Brain microvascular endothelial cell (primary cell): ENCODE measurements at regions not wholly inside any gene's neighbourhood (a gene's known extent, or its start where the extent isn't known, plus 50 kb on each side); places are given as distances from the start of the nearest gene placed in this dataset.

ENCODE experiments used
- DNase-seq: peaks from one replicate; pipeline ENCODE4 v3.0.0-alpha.2; 2020
- H3K27ac ChIP-seq: fragments of 250-450 bp; sonication (Bioruptor Pico); 2 replicates; pipeline ENCODE4 v1.5.1; 2020; ENCODE audit warnings: mild to moderate bottlenecking, moderate library complexity
- H3K27me3 ChIP-seq: fragments of 250-450 bp; sonication (Bioruptor Pico); replicated peaks from 2 replicates; pipeline ENCODE4 v1.5.1; 2020; ENCODE audit warnings: mild to moderate bottlenecking
- H3K36me3 ChIP-seq: fragments of 250-450 bp; sonication (Bioruptor Pico); replicated peaks from 2 replicates; pipeline ENCODE4 v1.5.1; 2020; ENCODE audit warnings: mild to moderate bottlenecking
- H3K4me3 ChIP-seq: 2 replicates; pipeline ENCODE4 v1.5.1; 2011; ENCODE audit warnings: low read depth, mild to moderate bottlenecking, control low read depth, low read length, moderate library complexity
- in situ Hi-C: cut with HindIII; loops from 2 replicates; pipeline ENCODE4 v1.10.0; 2017; ENCODE audit warnings: low sequenced_read_pairs, low pct_ligation_motif_present
- TF ChIP-seq, protein P1 (sequence below): IDR thresholded peaks from 2 replicates; pipeline ENCODE4 v1.5.1; 2011; ENCODE audit warnings: low read depth, mild to moderate bottlenecking, moderate library complexity, low read length, control low read depth, inconsistent platforms; ENCODE audit errors: missing control alignments

DNA sequence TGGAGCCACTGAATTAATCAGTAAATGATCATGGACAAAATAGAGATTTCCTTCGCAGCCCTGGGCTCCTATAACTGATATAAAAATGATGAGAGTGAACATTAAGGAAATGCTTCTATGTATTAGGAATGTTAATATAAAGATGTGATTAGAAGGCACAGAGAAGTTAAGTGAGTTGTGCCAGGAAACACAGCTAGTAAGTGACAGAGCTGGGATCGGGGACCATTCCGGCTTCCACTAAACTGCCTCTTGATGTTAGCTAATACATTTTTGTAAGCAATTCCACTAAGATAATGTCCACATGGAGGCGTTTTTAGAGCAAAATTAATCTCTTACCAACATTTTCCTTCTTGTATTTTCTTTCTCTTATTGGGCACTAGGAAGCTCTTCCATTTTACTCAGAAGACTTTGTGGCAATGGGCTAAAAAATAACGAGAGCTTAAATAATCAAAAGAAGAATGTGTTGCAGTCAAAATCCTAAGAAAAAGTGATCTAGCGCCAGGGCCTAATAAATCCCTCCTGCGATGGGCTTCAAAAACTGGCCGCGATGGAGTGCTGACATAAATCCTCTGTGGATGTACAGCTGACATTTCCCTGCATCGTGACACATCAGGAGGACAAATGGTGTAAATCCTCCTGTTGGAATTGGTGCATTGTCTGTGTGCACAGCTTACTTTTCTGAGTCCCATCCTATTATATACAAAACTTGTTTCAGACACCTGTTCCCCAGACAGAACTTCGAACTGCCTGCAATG lies 326.1 kb upstream of the MAF start:
- H3K36me3 ChIP-seq = no peaks in the 10 kb centered on the region
- TF ChIP-seq, protein P1, sequence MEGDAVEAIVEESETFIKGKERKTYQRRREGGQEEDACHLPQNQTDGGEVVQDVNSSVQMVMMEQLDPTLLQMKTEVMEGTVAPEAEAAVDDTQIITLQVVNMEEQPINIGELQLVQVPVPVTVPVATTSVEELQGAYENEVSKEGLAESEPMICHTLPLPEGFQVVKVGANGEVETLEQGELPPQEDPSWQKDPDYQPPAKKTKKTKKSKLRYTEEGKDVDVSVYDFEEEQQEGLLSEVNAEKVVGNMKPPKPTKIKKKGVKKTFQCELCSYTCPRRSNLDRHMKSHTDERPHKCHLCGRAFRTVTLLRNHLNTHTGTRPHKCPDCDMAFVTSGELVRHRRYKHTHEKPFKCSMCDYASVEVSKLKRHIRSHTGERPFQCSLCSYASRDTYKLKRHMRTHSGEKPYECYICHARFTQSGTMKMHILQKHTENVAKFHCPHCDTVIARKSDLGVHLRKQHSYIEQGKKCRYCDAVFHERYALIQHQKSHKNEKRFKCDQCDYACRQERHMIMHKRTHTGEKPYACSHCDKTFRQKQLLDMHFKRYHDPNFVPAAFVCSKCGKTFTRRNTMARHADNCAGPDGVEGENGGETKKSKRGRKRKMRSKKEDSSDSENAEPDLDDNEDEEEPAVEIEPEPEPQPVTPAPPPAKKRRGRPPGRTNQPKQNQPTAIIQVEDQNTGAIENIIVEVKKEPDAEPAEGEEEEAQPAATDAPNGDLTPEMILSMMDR = no peak
- H3K4me3 ChIP-seq = no peak overlapping the region
- no peaks in the 10 kb centered on the region for H3K27me3 ChIP-seq
- in situ Hi-C loops = no loop called here
- no peak for DNase-seq
- no peak overlapping the region for H3K27ac ChIP-seq

DNA sequence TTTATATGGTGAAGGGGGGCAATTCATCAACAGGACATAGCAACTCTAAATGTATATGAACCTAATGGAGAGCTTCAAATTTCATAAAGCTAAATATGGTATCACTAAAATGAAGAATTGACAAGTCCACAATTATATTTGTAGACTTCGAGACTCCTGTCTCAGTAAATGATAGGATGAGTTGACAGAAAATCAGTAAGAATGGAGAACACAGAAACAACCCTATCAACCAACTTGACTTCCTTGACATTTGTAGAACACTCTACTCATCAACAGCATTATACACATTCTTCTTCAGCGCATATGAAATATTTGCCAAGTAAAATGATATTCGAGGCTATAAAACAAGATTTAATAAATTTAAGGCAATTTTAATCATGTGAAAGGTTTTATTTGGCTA lies 322.9 kb upstream of the MAF start:
- TF ChIP-seq, protein P1 = no peak
- no peak for DNase-seq
- in situ Hi-C loops = no loop called here

DNA sequence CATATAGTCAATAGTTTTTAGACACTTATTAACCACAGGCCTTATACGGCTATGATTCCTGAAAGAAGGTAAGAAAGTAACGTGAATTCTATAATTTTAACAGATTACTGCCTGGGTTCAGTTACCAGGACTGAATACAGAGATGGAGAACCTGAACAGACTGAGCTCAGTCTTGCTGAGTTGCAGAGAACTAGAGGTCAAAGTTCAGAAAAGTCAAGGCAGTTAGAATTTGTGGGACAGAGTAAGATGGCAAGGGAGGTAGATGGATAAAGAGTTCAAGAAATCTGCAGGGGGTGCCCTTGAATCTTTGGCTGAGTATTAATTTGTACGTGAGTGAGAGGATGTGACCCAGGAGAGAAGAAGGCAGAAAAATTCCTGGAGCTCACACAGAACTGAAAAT lies 320.1 kb upstream of the MAF start:
- H3K4me3 ChIP-seq = no peak overlapping the region
- no peaks in the 10 kb centered on the region for H3K27me3 ChIP-seq
- no peak for DNase-seq
- in situ Hi-C loops = no loop called here
- TF ChIP-seq, protein P1 = no peak
- H3K27ac ChIP-seq = no peak overlapping the region
- H3K36me3 ChIP-seq = no peaks in the 10 kb centered on the region

More for the DNA sequence above, 322.9 kb upstream of the MAF start:
- H3K4me3 ChIP-seq = no peak overlapping the region
- H3K27me3 ChIP-seq = no peaks in the 10 kb centered on the region
- H3K36me3 ChIP-seq = no peaks in the 10 kb centered on the region
- H3K27ac ChIP-seq = no peak overlapping the region

DNA sequence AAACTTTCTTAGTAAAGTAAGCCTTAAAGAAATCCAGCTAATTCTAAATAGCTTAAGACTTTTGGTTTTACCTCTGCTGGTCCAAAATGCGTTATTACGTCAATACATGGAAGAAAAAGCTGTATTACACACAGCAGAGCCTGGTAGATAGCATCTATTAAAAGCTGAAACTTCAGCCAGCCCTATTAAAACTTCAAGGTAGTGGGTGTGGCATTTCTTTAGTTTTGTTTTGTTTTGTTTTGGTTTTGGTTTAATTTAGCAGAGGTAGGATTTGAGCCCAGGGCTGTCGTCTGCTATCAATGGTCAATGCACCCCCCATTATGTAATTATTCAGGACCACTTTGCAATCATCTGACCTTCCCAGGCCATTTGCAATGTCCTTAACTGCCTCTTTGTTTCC lies 318.4 kb upstream of the MAF start:
- Histone ChIP-seq H3K27ac (no peak overlapping the region), H3K27me3 (no peaks in the 10 kb centered on the region), H3K4me3 (no peak overlapping the region), H3K36me3 (no peaks in the 10 kb centered on the region)
- TF ChIP-seq, protein P1 = no peak
- DNase-seq = no peak
- in situ Hi-C loops = no loop called here

DNA sequence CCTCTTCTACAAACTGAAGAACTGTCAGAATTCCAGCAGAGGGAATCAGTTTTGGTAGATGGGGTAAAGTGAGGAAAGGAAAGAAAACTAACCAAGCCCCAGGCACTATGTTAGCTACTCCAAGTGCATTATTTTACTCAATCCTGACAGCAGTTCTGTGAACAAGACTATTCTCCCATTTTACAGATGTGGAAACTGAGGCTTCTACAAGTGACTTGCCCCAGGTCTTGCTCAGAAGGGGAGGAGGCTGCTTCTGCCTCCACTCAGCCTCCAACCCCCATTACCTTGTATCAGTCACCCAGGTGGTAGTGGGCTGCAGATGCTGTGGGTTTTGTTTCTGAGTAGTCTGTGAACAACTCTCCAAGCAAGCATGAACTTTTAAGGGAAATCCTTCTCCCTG lies 315.2 kb upstream of the MAF start:
- H3K27me3 ChIP-seq = no peaks in the 10 kb centered on the region
- in situ Hi-C loops = no loop called here
- H3K27ac ChIP-seq = no peak overlapping the region
- DNase-seq = no peak
- no peaks in the 10 kb centered on the region for H3K36me3 ChIP-seq
- TF ChIP-seq, protein P1 = no peak
- H3K4me3 ChIP-seq = no peak overlapping the region
